WTC11 (cell line): ENCODE measurements at regions not wholly inside any gene's neighbourhood (a gene's known extent, or its start where the extent isn't known, plus 50 kb on each side); places are given as distances from the start of the nearest gene placed in this dataset.
A peak's percentile ranks its signal among the peaks of the same experiment; 100 is the strongest.

Experiments
- ATAC-seq: fragments of 200-7000 bp; cut with Tn5 transposase; 2 replicates; pipeline ENCODE4 v1.10.0; 2021; ENCODE audit warnings: mild to moderate bottlenecking, moderate library complexity
- CTCF ChIA-PET: fragments of 300-600 bp; sonication (Branson Sonifier 250); formaldehyde crosslinking; loops from one replicate; lab custom pipeline; 2021; ENCODE audit warnings: antibody characterized with exemption; lab: Charles Lee
- POLR2A ChIA-PET: fragments of 350-600 bp; sonication (Branson Sonifier 250); formaldehyde crosslinking; loops from one replicate; lab custom pipeline; 2021; ENCODE audit warnings: antibody characterized with exemption; lab: Charles Lee
- DNase-seq: peaks from one replicate; pipeline ENCODE4 v3.0.0; 2021; ENCODE audit warnings: low spot score
- H3K27ac Mint-ChIP-seq: 2 replicates; pipeline ENCODE4 v1.8.0; 2021; ENCODE audit warnings: mixed read lengths
- H3K27me3 Mint-ChIP-seq: 2 replicates; pipeline ENCODE4 v1.8.0; 2021; ENCODE audit warnings: low read depth, mild to moderate bottlenecking, moderate library complexity, mixed read lengths
- H3K36me3 Mint-ChIP-seq: 2 replicates; pipeline ENCODE4 v1.8.0; 2021; ENCODE audit warnings: mixed read lengths
- H3K4me1 Mint-ChIP-seq: 2 replicates; pipeline ENCODE4 v1.8.0; 2022; ENCODE audit warnings: mixed read lengths
- H3K4me3 Mint-ChIP-seq: 2 replicates; pipeline ENCODE4 v1.8.0; 2021; ENCODE audit warnings: mild to moderate bottlenecking, moderate library complexity, mixed read lengths
- H3K9me3 Mint-ChIP-seq: 2 replicates; pipeline ENCODE4 v1.8.0; 2021; ENCODE audit warnings: mixed read lengths
- ESRRA ChIP-seq: sonication (generic); formaldehyde crosslinking; IDR thresholded peaks from 2 replicates; pipeline ENCODE4 v1.8.1; 2022; ENCODE audit warnings: mild to moderate bottlenecking, missing genetic modification reagents, borderline replicate concordance
- IRF2 ChIP-seq: sonication (generic); formaldehyde crosslinking; IDR thresholded peaks from 2 replicates; pipeline ENCODE4 v1.8.0; 2022; ENCODE audit warnings: low read depth, missing genetic modification reagents, borderline replicate concordance
- JUN ChIP-seq: sonication (generic); formaldehyde crosslinking; IDR thresholded peaks from 2 replicates; pipeline ENCODE4 v1.8.0; 2023; ENCODE audit warnings: mild to moderate bottlenecking, missing genetic modification reagents
- MXD4 ChIP-seq: fragments of 250-450 bp; sonication (Bioruptor Pico); IDR thresholded peaks from 2 replicates; pipeline ENCODE4 v1.8.0; 2021; ENCODE audit warnings: mild to moderate bottlenecking, moderate library complexity, borderline replicate concordance
- NR3C1 ChIP-seq: sonication (generic); formaldehyde crosslinking; conservative IDR thresholded peaks from 2 replicates; pipeline ENCODE4 v1.8.1; 2023; ENCODE audit warnings: low read depth, mild to moderate bottlenecking, missing genetic modification reagents
- OVOL2 ChIP-seq: fragments of 250-450 bp; sonication (Bioruptor Pico); IDR thresholded peaks from 2 replicates; pipeline ENCODE4 v1.9.0; 2021; ENCODE audit warnings: mild to moderate bottlenecking, borderline replicate concordance
- SOX15 ChIP-seq: fragments of 250-450 bp; sonication (Bioruptor Pico); IDR thresholded peaks from 2 replicates; pipeline ENCODE4 v1.9.0; 2021; ENCODE audit warnings: mild to moderate bottlenecking
- ZNF423 ChIP-seq: fragments of 250-450 bp; sonication (Bioruptor Pico); IDR thresholded peaks from 2 replicates; pipeline ENCODE4 v2.1.2; 2022; ENCODE audit warnings: mild to moderate bottlenecking, moderate library complexity
- TF ChIP-seq, protein P1 (sequence below): fragments of 200-600 bp; IDR thresholded peaks from 2 replicates; pipeline ENCODE4 v1.8.0; 2022; ENCODE audit warnings: antibody characterized with exemption
- TF ChIP-seq, protein P2 (sequence below): fragments of 250-450 bp; sonication (Bioruptor Pico); IDR thresholded peaks from 2 replicates; pipeline ENCODE4 v1.9.0; 2021; ENCODE audit warnings: mild to moderate bottlenecking
- TF ChIP-seq, protein P3 (sequence below): fragments of 250-450 bp; sonication (Bioruptor Pico); IDR thresholded peaks from 2 replicates; pipeline ENCODE4 v2.1.2; 2022; ENCODE audit warnings: mild to moderate bottlenecking, moderate library complexity
- TF ChIP-seq, protein P4 (sequence below): sonication (generic); formaldehyde crosslinking; IDR thresholded peaks from 2 replicates; pipeline ENCODE4 v1.8.1; 2022; ENCODE audit warnings: mild to moderate bottlenecking, moderate library complexity, missing genetic modification reagents
- TF ChIP-seq, protein P5 (sequence below): sonication (generic); formaldehyde crosslinking; IDR thresholded peaks from 2 replicates; pipeline ENCODE4 v1.8.0; 2022; ENCODE audit warnings: mild to moderate bottlenecking, missing genetic modification reagents
- TF ChIP-seq, protein P6 (sequence below): sonication (generic); formaldehyde crosslinking; IDR thresholded peaks from 2 replicates; pipeline ENCODE4 v1.8.0; 2022; ENCODE audit warnings: mild to moderate bottlenecking, missing genetic modification reagents

DNA sequence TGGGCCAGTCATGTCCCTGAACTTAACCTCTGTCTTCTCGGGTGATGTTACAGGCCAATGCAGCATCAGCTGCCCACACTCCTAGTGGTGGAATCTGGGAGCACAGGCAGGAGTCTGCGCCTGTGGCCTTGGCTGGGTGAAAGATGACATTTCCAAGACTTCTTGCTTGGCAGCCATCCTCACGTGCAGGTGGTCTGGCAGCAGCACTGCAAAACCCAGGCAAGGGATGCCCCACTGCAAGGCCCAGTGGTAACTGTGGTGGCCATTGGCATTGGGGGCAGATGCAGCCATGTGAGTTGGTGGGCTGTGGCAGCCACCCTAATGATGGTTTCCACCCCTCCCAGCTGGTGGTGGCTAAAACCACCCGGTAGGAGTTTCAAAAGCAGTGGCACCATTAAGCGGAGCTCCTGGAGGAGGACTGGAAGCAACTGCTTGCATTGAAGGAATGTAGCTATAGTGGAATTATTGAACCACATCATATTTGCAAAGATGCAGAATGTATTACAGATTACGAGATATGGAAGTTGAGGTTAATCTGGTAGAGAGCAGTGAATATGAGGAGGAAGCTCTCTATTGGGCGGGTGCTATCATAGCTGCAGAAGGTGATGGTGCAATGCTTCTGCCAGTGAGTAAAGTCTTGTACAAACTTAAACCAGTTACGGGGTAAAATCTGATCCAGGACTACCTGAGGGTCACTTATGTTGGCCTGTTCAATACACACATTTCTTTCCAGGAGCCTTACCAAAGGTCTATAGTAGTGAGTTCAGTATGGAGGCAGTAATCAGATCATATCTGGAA lies 120.7 kb upstream of the TOP3B start:
- POLR2A ChIA-PET, result no interaction called here
- peaks cover 94% of the 10 kb centered on the region for H3K27me3 Mint-ChIP-seq
- no peaks in the 10 kb centered on the region; the same call in 1 of the 2 replicates for H3K9me3 Mint-ChIP-seq
- H3K4me3 Mint-ChIP-seq, result no peak overlapping the region
- peak; percentile 90 for ATAC-seq
- H3K27ac Mint-ChIP-seq, result no peak overlapping the region
- H3K36me3 Mint-ChIP-seq, result no peaks in the 10 kb centered on the region
- peaks cover 9% of the 10 kb centered on the region for H3K4me1 Mint-ChIP-seq
- DNase-seq, result peak; percentile 69
- no peak for TF ChIP-seq IRF2 (CRISPR knock-in tag)
- TF ChIP-seq, protein P1, sequence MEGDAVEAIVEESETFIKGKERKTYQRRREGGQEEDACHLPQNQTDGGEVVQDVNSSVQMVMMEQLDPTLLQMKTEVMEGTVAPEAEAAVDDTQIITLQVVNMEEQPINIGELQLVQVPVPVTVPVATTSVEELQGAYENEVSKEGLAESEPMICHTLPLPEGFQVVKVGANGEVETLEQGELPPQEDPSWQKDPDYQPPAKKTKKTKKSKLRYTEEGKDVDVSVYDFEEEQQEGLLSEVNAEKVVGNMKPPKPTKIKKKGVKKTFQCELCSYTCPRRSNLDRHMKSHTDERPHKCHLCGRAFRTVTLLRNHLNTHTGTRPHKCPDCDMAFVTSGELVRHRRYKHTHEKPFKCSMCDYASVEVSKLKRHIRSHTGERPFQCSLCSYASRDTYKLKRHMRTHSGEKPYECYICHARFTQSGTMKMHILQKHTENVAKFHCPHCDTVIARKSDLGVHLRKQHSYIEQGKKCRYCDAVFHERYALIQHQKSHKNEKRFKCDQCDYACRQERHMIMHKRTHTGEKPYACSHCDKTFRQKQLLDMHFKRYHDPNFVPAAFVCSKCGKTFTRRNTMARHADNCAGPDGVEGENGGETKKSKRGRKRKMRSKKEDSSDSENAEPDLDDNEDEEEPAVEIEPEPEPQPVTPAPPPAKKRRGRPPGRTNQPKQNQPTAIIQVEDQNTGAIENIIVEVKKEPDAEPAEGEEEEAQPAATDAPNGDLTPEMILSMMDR, result peak; percentile 79
- TF ChIP-seq, all 79 proteins: peak for 1
- CTCF ChIA-PET, result interaction anchor here (0.5 to 1.3 kb wide), 11 partner anchors 8 to 833 kb away, joined by 3 to 6 read pairs (median 3); no protein-coding TSS in a partner anchor

DNA sequence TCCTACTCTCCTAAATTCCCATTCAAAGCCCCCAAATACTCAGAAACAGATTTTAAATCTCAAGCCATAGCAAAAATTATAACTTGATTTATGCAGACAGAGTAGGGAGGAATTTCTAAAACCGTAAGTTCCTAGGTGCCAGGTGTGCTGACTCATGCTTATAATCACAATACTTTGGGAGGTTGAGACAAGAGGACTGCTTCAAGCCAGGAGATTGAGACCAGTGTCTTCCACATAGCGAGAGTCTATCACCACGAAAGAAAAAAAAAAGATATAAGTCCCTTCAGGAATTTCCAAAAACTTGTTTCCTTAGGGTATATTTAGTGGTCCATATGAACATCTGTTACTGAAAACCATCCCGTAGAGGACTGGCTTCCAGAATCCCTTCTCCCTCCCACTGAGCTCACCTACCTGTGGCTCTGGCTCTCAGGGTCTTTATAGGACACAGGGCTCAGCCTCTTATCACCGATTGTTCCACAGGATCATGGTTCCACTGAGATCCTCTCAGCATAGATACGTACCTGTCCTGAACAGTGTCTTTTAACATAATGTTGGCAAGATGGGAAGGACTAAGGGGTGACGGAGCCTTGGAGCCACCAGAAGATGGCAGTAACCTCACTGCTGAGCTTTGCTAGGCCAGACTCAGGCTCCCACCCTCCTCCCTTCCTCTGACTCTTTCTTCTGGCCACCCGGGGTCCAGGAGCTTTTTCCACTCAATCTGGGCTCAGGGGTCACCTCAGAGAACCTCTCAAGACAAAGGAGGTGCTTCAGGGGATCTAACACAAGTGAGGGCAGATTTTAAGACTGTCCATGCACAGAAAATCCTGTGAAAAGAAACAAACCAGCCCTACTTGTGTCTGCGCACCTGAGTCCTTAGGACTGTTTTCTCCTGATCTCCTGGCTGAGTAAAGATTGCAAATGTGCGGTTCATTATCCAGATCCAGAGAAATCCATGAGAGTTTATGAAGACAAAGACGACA lies 117.5 kb upstream of the TOP3B start:
- TF ChIP-seq, protein P2, sequence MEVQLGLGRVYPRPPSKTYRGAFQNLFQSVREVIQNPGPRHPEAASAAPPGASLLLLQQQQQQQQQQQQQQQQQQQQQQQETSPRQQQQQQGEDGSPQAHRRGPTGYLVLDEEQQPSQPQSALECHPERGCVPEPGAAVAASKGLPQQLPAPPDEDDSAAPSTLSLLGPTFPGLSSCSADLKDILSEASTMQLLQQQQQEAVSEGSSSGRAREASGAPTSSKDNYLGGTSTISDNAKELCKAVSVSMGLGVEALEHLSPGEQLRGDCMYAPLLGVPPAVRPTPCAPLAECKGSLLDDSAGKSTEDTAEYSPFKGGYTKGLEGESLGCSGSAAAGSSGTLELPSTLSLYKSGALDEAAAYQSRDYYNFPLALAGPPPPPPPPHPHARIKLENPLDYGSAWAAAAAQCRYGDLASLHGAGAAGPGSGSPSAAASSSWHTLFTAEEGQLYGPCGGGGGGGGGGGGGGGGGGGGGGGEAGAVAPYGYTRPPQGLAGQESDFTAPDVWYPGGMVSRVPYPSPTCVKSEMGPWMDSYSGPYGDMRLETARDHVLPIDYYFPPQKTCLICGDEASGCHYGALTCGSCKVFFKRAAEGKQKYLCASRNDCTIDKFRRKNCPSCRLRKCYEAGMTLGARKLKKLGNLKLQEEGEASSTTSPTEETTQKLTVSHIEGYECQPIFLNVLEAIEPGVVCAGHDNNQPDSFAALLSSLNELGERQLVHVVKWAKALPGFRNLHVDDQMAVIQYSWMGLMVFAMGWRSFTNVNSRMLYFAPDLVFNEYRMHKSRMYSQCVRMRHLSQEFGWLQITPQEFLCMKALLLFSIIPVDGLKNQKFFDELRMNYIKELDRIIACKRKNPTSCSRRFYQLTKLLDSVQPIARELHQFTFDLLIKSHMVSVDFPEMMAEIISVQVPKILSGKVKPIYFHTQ (CRISPR knock-in tag), result no peak
- CTCF ChIA-PET, result interaction anchor here (0.7 to 4.5 kb wide), 18 partner anchors 11 to 453 kb away, joined by 3 to 34 read pairs (median 4); partner anchors contain the start of gene TOP3B
- Mint-ChIP-seq H3K27ac (no peak overlapping the region), H3K4me1 (no peaks in the 10 kb centered on the region), H3K27me3 (peaks cover 95% of the 10 kb centered on the region), H3K4me3 (no peak overlapping the region), H3K36me3 (no peaks in the 10 kb centered on the region), H3K9me3 (no peaks in the 10 kb centered on the region; the same call in 1 of the 2 replicates)
- POLR2A ChIA-PET, result no interaction called here
- ATAC-seq (peak; percentile 91), DNase-seq (peak; percentile 41)

DNA sequence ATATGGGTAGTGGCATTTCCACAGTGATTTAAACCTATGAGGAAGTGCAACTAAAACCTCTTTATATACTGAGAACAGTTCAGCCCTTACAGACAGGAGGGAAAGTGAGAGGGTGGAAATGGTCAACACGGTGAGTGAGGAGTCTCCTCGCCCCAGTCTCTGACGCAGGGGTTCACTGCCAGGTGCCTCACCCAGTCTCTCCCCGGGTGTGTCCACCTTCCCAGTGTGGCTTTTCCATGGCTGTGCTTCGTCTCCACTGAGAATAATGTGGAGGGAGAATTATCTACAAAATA lies 116.6 kb upstream of the TOP3B start:
- H3K4me3 Mint-ChIP-seq, result no peak overlapping the region
- peaks cover 95% of the 10 kb centered on the region for H3K27me3 Mint-ChIP-seq
- POLR2A ChIA-PET, result no interaction called here
- H3K9me3 Mint-ChIP-seq, result no peaks in the 10 kb centered on the region; the same call in 1 of the 2 replicates
- ATAC-seq, result no peak
- TF ChIP-seq IRF2 (CRISPR knock-in tag) (no peak), JUN (CRISPR knock-in tag) (no peak), MXD4 (CRISPR knock-in tag) (no peak), ZNF423 (CRISPR knock-in tag) (no peak)
- CTCF ChIA-PET, result interaction anchor here (1.1 to 4.5 kb wide), 6 partner anchors 11 to 127 kb away, joined by 3 to 34 read pairs (median 5); no protein-coding TSS in a partner anchor
- no peak overlapping the region for H3K27ac Mint-ChIP-seq
- no peak for DNase-seq
- H3K36me3 Mint-ChIP-seq, result no peaks in the 10 kb centered on the region
- no peaks in the 10 kb centered on the region for H3K4me1 Mint-ChIP-seq

DNA sequence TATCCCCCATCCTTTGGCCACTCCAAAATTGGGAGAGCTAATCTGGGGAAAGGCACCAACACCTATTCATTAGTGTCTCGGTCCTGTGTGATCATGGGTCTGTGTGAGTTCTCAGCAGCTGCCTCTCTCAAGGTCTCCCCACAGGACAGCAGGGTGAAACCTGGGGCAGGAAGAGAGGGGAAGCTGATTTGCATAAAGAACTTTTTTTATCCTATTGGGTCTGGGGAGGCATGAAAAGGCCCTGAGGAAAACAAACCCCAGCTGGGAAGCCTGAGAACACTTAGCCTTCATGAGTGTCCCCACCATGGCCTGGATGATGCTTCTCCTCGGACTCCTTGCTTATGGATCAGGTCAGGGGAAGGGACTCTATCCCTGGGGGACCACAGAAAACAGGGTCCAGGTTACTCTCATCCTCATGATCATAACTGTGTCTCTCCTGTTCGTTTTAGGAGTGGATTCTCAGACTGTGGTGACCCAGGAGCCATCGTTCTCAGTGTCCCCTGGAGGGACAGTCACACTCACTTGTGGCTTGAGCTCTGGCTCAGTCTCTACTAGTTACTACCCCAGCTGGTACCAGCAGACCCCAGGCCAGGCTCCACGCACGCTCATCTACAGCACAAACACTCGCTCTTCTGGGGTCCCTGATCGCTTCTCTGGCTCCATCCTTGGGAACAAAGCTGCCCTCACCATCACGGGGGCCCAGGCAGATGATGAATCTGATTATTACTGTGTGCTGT lies 116.0 kb upstream of the TOP3B start:
- POLR2A ChIA-PET, result no interaction called here
- Mint-ChIP-seq H3K4me1 (no peaks in the 10 kb centered on the region), H3K27ac (no peak overlapping the region), H3K9me3 (no peaks in the 10 kb centered on the region; the same call in 1 of the 2 replicates), H3K4me3 (no peak overlapping the region), H3K27me3 (peaks cover 95% of the 10 kb centered on the region), H3K36me3 (no peaks in the 10 kb centered on the region)
- ATAC-seq (no peak), DNase-seq (no peak)
- CTCF ChIA-PET, result interaction anchor here (1.0 to 4.5 kb wide), 4 partner anchors 12 to 126 kb away, joined by 3 to 34 read pairs (median 4); no protein-coding TSS in a partner anchor
- TF ChIP-seq, protein P3, sequence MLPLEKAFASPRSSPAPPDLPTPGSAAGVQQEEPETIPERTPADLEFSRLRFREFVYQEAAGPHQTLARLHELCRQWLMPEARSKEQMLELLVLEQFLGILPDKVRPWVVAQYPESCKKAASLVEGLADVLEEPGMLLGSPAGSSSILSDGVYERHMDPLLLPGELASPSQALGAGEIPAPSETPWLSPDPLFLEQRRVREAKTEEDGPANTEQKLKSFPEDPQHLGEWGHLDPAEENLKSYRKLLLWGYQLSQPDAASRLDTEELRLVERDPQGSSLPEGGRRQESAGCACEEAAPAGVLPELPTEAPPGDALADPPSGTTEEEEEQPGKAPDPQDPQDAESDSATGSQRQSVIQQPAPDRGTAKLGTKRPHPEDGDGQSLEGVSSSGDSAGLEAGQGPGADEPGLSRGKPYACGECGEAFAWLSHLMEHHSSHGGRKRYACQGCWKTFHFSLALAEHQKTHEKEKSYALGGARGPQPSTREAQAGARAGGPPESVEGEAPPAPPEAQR (CRISPR knock-in tag), result no peak
- no peak for TF ChIP-seq NR3C1 (CRISPR knock-in tag)
- TF ChIP-seq, protein P4, sequence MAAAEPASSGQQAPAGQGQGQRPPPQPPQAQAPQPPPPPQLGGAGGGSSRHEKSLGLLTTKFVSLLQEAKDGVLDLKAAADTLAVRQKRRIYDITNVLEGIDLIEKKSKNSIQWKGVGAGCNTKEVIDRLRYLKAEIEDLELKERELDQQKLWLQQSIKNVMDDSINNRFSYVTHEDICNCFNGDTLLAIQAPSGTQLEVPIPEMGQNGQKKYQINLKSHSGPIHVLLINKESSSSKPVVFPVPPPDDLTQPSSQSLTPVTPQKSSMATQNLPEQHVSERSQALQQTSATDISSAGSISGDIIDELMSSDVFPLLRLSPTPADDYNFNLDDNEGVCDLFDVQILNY (CRISPR knock-in tag), result no peak
- no peak for TF ChIP-seq OVOL2 (CRISPR knock-in tag)
- TF ChIP-seq ESRRA (CRISPR knock-in tag), result no peak
- no peak for TF ChIP-seq SOX15 (CRISPR knock-in tag)
- TF ChIP-seq, protein P5, sequence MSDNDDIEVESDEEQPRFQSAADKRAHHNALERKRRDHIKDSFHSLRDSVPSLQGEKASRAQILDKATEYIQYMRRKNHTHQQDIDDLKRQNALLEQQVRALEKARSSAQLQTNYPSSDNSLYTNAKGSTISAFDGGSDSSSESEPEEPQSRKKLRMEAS (CRISPR knock-in tag), result no peak
- TF ChIP-seq, protein P6, sequence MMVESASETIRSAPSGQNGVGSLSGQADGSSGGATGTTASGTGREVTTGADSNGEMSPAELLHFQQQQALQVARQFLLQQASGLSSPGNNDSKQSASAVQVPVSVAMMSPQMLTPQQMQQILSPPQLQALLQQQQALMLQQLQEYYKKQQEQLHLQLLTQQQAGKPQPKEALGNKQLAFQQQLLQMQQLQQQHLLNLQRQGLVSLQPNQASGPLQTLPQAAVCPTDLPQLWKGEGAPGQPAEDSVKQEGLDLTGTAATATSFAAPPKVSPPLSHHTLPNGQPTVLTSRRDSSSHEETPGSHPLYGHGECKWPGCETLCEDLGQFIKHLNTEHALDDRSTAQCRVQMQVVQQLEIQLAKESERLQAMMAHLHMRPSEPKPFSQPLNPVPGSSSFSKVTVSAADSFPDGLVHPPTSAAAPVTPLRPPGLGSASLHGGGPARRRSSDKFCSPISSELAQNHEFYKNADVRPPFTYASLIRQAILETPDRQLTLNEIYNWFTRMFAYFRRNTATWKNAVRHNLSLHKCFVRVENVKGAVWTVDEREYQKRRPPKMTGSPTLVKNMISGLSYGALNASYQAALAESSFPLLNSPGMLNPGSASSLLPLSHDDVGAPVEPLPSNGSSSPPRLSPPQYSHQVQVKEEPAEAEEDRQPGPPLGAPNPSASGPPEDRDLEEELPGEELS (CRISPR knock-in tag), result no peak
